LHCN-M2 (cell line): ENCODE measurements at regions not wholly inside any gene's neighbourhood (a gene's known extent, or its start where the extent isn't known, plus 50 kb on each side); places are given as distances from the start of the nearest gene placed in this dataset.
A peak's percentile ranks its signal among the peaks of the same experiment; 100 is the strongest.

ENCODE experiments used
- DNase-seq: peaks from one replicate; pipeline ENCODE4 v3.0.0-alpha.2; 2012; ENCODE audit warnings: low read depth

- DNase-seq: no peak
Observed at GRCh38 chr2:185147361-185147760, 549.0 kb downstream of the ZNF804A start.

GRCh38 chr2:185152186-185152585 is 553.9 kb downstream of the ZNF804A start:
- no peak for DNase-seq

DNA sequence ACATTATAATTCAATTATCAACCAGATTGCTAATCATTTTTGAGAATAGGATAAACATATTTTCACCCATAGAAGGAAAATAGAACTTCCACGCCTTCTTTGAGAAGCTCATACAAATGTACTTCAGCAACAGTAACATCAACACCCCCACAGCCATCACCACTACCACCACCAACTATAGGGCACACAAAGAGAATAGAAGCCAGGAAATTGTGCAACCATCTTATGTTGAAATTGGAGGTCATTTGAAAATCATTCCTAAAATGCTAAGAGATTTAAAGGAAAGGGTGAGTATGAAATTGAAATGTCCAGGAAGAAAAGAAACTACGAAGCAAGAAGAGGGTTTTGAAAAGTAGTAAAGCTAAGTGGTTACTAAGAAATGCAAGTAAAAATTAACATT is 563.4 kb downstream of the ZNF804A start:
- DNase-seq: peak; percentile 28

- no peak for DNase-seq
Observed at GRCh38 chr2:185174353-185174752, 564.3 kb upstream of the FSIP2 start.

GRCh38 chr2:185179743-185180142 is 558.9 kb upstream of the FSIP2 start:
- DNase-seq: no peak

DNA sequence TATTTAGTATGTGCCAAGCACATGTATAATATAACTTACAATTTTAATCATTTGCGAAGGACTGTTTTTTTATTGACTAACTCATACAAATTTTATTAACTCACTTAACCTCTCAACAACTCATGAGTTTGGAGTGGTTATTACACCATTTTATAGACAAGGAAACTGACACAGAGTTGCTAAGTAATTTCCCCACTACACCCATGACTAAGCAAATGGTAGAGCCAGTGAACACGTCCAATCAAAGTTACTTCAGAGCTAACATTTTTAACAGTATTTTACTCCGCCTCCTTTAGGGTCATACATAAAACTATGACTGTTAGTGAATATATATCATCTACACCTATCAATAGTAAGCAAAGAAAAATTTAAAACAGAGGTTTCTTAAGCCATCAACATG is 556.7 kb upstream of the FSIP2 start:
- no peak for DNase-seq

- DNase-seq: no peak
Observed at GRCh38 chr2:185185044-185185443, 553.6 kb upstream of the FSIP2 start.

DNA sequence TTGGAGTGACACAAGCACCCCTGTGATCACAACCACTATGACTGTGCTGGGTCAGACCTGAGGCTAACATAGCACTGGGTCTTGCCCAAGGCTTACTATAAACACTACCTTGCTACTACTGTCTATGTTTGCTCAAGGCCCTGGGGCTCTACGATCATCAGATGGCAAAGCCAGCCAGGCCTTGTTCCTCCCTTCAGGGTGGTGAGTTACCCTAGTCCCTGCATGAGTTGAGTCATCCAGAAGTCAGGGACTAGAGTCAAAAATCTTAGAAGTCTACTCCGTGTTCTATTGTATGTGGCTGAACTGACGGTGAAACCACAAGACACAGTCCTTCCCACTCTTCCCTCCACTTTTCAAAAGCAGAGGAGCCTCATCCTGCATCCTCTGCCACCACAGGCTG is 551.2 kb upstream of the FSIP2 start:
- DNase-seq: no peak

- DNase-seq: no peak
Observed at GRCh38 chr2:185188656-185189055, 549.9 kb upstream of the FSIP2 start.

DNA sequence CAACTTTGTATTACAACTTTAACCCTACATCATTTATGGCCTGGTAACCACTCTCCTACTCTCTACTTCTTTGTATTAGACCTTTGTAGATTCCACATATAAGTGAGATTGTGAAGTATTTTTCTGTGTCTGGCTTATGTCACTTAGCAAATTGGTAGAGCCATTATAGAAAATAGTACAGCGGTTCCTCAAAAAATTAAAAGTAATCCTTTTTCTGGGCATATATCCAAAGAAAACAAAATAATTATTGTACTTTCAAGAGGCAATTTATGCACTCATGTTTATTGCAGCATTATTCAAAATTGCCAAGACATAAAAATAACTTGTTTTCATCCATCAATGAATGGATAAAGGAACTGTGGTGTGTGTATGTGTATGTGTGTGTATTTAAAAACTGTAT is 537.5 kb upstream of the FSIP2 start:
- DNase-seq: no peak

DNA sequence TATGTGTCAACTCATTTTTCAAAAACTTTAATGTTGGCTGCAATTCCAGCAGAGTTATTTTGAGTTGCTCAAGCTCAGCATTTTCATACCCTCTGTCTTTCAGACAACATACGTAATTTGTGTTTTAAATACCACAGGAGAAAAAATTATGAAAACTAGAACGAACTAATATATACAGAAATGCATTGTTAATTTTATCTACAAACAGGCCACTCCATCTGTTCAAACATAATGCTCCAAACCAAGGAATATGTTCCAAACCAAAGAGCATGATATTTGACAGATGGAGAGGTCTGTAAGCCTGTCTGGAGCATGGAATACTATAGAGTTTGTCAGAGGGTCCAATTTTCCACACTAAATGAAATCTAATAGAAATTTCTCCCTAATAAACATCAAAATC is 536.2 kb upstream of the FSIP2 start:
- no peak for DNase-seq

- DNase-seq: no peak
Observed at GRCh38 chr2:185202945-185203528, 535.6 kb upstream of the FSIP2 start.

- DNase-seq: peak; percentile 67
Observed at GRCh38 chr2:185208261-185208660, 530.3 kb upstream of the FSIP2 start.

DNA sequence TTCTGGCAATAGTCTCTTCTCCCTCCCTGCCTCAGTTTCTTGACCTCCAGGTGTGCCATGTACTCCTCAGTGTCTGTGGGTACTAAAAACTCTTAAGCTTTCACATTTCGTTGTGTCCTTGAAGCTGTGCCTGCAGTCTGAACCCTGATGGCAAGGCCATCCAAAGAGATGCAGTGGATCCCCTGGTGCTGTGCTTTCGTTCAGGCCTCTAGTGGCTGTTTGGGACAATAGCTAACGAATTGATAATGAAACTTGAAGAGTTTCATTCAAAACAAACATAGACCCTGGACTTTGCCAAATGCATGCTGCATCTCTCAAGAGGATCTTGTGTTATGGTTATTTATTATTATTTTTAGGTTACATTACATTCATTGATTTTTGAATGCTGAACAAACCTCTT is 523.1 kb upstream of the FSIP2 start:
- DNase-seq: peak; percentile 20

DNA sequence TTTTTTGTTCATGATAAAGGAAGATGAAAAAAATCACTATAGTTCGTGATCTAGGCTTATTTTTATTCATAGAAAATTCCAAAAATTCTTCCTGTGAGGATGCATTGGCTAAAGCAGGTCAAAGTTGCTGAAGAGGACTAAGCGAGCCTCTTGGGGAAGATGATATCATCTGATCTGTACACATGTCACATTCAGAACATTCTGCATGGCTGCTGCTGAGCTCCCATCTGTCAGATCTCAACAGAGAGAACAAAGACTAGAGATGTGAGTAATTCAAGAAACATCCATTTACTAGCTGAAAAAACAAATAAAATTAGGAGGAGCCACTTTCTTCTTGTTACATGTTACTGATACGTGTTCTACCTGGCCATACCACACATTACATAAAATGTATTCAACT is 518.6 kb upstream of the FSIP2 start:
- DNase-seq: peak; percentile 90

GRCh38 chr2:185222311-185222710 is 516.3 kb upstream of the FSIP2 start:
- DNase-seq: peak; percentile 17

DNA sequence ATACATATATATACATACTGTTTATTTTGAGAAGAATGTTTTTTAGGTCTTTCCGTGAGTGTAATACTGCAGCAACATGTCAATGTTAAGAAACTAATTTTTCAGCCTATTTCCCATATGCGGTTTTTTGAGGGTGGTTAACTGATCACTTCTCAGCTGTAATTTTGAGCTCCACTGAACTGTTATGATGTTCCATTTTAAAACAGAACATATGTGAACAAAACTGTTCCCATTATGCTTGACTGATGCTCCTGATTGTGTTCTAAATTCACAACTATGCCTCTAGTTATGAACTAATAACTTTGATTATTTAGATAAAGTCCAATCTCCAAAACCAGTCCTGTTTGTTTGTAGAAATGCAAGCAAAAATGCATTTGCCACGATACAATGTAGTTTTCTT is 511.2 kb upstream of the FSIP2 start:
- no peak for DNase-seq

DNA sequence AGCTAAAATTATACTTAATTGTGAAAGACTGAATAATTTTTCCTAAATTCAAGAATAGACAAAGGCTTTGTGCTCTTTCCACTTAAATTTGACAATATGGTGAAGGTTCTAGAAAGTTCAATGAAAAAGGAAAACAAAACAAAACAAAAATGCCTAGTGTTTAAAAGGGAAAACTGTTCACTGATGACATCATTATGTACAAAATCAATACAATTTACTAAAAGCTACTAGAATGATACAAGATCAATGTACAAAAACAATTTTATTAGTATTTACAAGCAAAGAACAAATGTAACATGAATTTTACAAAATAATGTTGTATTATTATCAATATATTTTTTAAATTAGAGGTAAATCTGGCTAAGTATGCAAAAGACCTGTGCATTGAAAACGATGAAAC is 499.1 kb upstream of the FSIP2 start:
- no peak for DNase-seq

DNA sequence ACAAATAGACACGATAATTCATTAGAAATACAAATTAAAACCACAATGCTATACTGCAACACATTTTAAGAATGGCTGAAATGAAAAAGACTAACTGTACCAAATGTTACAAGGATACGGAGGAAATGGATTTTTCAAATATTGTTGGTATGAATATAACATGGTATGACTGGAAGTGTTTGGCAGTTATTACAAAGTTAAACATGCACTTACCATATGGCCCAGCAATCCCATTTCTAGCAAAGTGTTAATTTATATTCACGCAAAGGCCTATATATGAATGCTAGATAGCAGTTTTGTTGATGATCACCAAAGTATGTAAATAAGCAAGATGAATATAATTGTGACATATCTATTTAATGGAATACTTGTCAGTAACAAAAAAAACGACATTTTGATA is 497.8 kb upstream of the FSIP2 start:
- DNase-seq: no peak

DNA sequence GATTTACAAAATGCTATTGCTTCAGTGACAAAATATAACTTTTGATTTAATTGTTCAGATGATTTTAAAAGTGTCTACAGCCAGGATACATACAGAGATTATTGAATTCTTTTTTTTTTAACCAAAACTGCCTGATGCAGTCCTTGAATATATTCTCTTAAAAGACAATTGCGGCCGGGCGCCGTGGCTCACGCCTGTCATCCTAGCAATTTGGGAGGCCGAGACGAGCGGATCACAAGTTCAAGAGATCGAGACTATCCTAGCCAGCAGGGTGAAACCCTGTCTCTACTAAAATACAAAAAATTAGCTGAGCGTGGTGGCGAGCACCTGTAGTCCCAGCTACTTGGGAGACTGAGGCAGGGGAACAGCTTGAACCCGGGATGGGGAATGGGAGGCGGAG is 497.0 kb upstream of the FSIP2 start:
- no peak for DNase-seq

DNA sequence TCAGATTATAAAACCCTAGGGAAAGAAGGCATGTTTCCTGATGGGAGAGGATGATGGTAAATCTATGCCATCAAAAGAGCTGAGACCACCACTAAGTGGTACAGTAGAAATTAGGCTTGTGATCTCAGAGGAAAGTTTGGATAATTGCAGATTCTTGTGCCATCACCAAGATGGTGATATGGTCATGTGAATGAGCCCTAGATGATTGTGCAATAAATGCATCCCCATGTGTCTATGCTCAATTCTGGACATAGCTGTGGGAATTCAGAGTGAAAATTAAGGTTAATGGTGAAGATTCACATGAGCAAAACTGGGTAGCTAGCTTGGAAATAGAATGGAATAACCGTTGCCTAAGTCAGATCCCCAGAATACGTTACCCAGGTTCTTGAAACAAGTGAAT is 496.1 kb upstream of the FSIP2 start:
- DNase-seq: no peak

GRCh38 chr2:185245216-185245615 is 493.4 kb upstream of the FSIP2 start:
- no peak for DNase-seq

DNA sequence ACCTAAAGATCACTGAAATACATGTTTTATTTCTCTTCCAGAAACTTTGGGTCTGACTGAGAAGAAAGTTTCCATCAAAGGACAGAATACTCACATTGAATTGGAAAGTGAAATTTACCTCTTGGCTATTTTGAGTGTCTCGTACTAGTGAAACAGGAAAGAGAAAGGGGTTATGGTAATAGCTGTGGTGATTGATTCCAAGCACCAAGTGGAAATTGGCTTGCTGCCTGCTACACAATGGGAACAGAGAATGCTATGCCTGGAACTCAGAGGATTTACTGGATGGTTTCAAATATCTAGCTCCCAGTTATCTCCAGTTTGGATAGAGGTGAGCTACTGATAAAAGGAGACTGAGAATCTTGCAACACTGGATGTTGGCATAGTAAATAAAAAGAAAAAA is 492.8 kb upstream of the FSIP2 start:
- DNase-seq: no peak

- DNase-seq: no peak
Observed at GRCh38 chr2:185246717-185247116, 491.9 kb upstream of the FSIP2 start.
